GM12874 (cell line): ENCODE measurements at regions not wholly inside any gene's neighbourhood (a gene's known extent, or its start where the extent isn't known, plus 50 kb on each side); places are given as distances from the start of the nearest gene placed in this dataset.

Source experiments
- CTCF ChIP-seq: IDR thresholded peaks from 2 replicates; pipeline ENCODE4 v1.5.1; 2011; ENCODE audit warnings: low read depth, mild to moderate bottlenecking, control low read depth, low read length, moderate library complexity; ENCODE audit not compliant: insufficient read depth

- TF ChIP-seq CTCF: no peak
Observed at GRCh38 chr11:131168839-131169713, 201.3 kb upstream of the NTM start.

GRCh38 chr11:131172011-131172410, 198.4 kb upstream of the NTM start:
- TF ChIP-seq CTCF: no peak

- no peak for TF ChIP-seq CTCF
Observed at GRCh38 chr11:131178020-131178419, 192.4 kb upstream of the NTM start.

- TF ChIP-seq CTCF: no peak
Observed at GRCh38 chr11:131178596-131178995, 191.8 kb upstream of the NTM start.

GRCh38 chr11:131179836-131180235, 190.6 kb upstream of the NTM start:
- TF ChIP-seq CTCF: no peak

- TF ChIP-seq CTCF: no peak
Observed at GRCh38 chr11:131185915-131186314, 184.5 kb upstream of the NTM start.

GRCh38 chr11:131186629-131187101, 183.8 kb upstream of the NTM start:
- TF ChIP-seq CTCF: no peak
